Lower leg skin (tissue), 3 donors: ENCODE measurements at regions not wholly inside any gene's neighbourhood (a gene's known extent, or its start where the extent isn't known, plus 50 kb on each side); places are given as distances from the start of the nearest gene placed in this dataset.

Source experiments
- POLR2A ChIP-seq, 2 donors: fragments of 450-650 bp; IDR thresholded peaks; one replicate each; pipeline ENCODE4 v1.6.1; 2016 to 2017; ENCODE audit warnings: antibody characterized with exemption in 2 of 2, mild to moderate bottlenecking in 1 of 2, moderate library complexity in 1 of 2
- TF ChIP-seq, protein P1 (sequence below), 3 donors: fragments of 450-650 bp; IDR thresholded peaks; one replicate each; pipeline ENCODE4 v1.5.1; 2016; ENCODE audit warnings: antibody characterized with exemption in 3 of 3, mild to moderate bottlenecking in 3 of 3, moderate library complexity in 2 of 3

DNA sequence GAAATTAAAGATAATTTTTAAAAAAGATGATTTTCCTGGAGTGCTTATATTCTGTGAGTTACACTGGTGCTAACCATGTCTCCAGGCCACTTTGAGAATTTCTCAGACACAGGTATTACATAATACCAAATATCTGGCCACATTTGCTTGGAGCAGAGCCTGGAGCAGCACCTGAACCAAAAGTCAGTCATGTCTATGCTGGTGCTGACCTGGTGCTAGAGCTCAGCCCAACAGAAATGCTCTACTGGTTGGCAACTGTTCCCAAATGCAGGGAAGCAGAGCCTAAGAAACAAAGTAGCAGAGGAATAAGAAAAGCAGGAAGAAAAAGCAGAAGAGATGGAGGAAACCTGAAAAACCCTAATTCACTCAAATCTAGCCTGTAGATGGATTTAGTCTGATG, 135.7 kb upstream of the SLC7A14 start:
- no peak for TF ChIP-seq POLR2A (IDR thresholded peaks at IDR 0.05)
- TF ChIP-seq, protein P1, sequence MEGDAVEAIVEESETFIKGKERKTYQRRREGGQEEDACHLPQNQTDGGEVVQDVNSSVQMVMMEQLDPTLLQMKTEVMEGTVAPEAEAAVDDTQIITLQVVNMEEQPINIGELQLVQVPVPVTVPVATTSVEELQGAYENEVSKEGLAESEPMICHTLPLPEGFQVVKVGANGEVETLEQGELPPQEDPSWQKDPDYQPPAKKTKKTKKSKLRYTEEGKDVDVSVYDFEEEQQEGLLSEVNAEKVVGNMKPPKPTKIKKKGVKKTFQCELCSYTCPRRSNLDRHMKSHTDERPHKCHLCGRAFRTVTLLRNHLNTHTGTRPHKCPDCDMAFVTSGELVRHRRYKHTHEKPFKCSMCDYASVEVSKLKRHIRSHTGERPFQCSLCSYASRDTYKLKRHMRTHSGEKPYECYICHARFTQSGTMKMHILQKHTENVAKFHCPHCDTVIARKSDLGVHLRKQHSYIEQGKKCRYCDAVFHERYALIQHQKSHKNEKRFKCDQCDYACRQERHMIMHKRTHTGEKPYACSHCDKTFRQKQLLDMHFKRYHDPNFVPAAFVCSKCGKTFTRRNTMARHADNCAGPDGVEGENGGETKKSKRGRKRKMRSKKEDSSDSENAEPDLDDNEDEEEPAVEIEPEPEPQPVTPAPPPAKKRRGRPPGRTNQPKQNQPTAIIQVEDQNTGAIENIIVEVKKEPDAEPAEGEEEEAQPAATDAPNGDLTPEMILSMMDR (IDR thresholded peaks at IDR 0.05): no peak
